Adipocyte (in vitro differentiated cells): ENCODE measurements at regions not wholly inside any gene's neighbourhood (a gene's known extent, or its start where the extent isn't known, plus 50 kb on each side); places are given as distances from the start of the nearest gene placed in this dataset.

Experiments
- DNase-seq: peaks from one replicate; pipeline ENCODE4 v3.0.0-alpha.2; 2015; ENCODE audit warnings: low read depth
- H3K27me3 ChIP-seq: replicated peaks from 2 replicates; pipeline ENCODE4 v1.7.0; 2013; ENCODE audit warnings: mild to moderate bottlenecking, low read length, moderate library complexity; ENCODE audit not compliant: control insufficient read depth, insufficient read depth
- H3K36me3 ChIP-seq: 2 replicates; pipeline ENCODE4 v1.7.0; 2013; ENCODE audit warnings: low read length, mild to moderate bottlenecking, moderate library complexity; ENCODE audit not compliant: control insufficient read depth, insufficient read depth, severe bottlenecking
- H3K4me1 ChIP-seq: 2 replicates; pipeline ENCODE4 v1.7.0; 2013; ENCODE audit warnings: mild to moderate bottlenecking, low read length, moderate library complexity; ENCODE audit not compliant: control insufficient read depth, insufficient read depth
- H3K4me3 ChIP-seq: 2 replicates; pipeline ENCODE4 v1.7.0; 2013; ENCODE audit warnings: mild to moderate bottlenecking, low read length, moderate library complexity
- H3K9ac ChIP-seq: 2 replicates; pipeline ENCODE4 v1.7.0; 2013; ENCODE audit warnings: mild to moderate bottlenecking, low read length, moderate library complexity
- H3K9me3 ChIP-seq: 2 replicates; pipeline ENCODE4 v1.7.0; 2013; ENCODE audit warnings: mild to moderate bottlenecking, low read length, moderate library complexity; ENCODE audit not compliant: control insufficient read depth

DNA sequence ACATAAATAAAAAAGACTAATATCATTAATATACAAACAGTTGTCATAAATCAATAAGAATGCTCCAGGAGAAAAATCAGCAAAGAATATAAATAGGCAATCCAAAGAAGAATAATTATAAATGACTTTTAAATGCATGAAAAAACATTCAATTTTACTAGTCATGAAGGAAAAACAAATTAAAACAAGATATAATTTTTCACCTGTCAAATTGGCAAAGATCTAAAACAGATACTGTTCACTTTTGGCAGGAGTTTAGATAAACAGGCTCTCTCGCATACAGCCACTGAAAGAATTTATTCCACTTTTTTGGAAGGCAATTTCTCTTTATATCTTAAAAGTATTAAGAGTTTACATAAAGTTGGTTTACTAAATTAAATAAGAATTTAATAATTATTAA is 176.8 kb upstream of the SETBP1 start:
- DNase-seq = no peak
- Histone ChIP-seq H3K27me3 (no peaks in the 10 kb centered on the region), H3K9me3 (no peaks in the 10 kb centered on the region), H3K9ac (no peak overlapping the region), H3K4me3 (no peak overlapping the region), H3K4me1 (no peaks in the 10 kb centered on the region), H3K36me3 (no peaks in the 10 kb centered on the region)

DNA sequence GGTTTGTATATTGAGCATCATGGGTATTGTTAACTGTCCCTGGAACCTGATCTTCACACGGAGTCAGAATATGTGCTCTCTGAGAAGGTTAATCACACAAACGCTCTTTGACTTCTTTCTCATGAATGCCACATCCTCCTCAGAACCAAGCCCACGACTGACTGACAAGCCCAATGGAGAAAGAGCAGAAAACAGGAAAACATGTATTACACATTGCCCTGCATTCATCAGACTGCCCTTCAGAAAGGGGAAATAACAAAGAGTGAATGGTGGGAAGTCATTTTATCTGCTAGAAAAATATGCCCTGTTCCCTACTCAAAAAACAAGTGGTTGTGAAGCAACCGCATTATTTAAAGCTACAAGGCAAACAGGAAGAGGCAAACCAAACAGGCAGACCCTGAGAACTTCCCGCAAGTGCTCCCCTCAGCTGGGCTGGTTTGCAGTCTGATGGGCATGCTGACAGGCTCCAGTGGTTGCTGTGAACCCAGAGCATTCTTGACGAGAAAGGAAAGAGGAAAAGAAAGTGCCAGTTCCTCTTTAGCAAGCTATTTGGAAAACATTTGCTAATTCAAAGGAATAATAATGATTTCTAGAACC is 172.9 kb upstream of the SETBP1 start:
- DNase-seq = no peak
- no peaks in the 10 kb centered on the region for H3K4me1 ChIP-seq
- H3K36me3 ChIP-seq = no peaks in the 10 kb centered on the region
- no peaks in the 10 kb centered on the region for H3K9me3 ChIP-seq
- no peak overlapping the region for H3K4me3 ChIP-seq
- H3K9ac ChIP-seq = no peak overlapping the region
- no peaks in the 10 kb centered on the region for H3K27me3 ChIP-seq

DNA sequence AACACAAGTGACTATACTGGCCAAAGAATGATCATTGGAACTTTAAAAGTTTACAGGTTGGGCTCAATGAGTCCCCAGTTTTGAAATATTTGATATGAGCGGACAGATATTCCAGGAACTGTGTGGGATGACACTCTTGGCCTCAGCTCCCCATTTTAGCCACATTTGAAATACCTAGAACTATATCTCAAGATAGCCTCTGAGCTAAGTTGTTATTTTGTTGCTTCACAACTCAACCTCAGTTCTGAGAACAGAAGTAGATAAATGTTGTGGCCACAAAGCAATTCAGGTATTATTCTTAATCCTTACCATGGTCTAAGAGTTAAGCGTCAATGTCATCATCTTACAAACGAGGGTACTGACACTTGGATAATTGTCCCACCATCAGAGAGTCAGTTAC is 172.2 kb upstream of the SETBP1 start:
- no peak for DNase-seq
- Histone ChIP-seq H3K9me3 (no peaks in the 10 kb centered on the region), H3K9ac (no peak overlapping the region), H3K4me1 (no peaks in the 10 kb centered on the region), H3K36me3 (no peaks in the 10 kb centered on the region), H3K4me3 (no peak overlapping the region), H3K27me3 (no peaks in the 10 kb centered on the region)

DNA sequence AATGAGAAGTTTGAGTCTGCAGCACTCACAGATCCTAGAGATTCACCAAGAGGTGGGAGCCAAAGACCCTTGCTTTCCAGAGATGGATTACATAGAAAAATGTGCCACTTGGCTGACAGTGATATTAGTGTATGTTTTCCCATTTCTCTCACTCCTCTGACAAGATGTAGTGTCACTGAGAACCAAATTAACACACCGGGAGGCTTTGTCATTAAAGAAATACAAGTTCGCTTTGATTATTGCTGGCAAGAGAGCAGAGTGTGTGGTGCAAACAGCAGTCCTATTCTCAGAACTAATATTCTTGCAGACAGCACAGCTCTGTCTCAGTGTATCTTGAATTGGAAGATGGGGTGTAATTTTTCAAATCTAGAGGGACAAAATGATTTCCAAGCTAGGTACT is 171.6 kb upstream of the SETBP1 start:
- DNase-seq = no peak
- no peaks in the 10 kb centered on the region for H3K9me3 ChIP-seq
- no peaks in the 10 kb centered on the region for H3K4me1 ChIP-seq
- H3K27me3 ChIP-seq = no peaks in the 10 kb centered on the region
- H3K4me3 ChIP-seq = no peak overlapping the region
- no peak overlapping the region for H3K9ac ChIP-seq
- no peaks in the 10 kb centered on the region for H3K36me3 ChIP-seq

DNA sequence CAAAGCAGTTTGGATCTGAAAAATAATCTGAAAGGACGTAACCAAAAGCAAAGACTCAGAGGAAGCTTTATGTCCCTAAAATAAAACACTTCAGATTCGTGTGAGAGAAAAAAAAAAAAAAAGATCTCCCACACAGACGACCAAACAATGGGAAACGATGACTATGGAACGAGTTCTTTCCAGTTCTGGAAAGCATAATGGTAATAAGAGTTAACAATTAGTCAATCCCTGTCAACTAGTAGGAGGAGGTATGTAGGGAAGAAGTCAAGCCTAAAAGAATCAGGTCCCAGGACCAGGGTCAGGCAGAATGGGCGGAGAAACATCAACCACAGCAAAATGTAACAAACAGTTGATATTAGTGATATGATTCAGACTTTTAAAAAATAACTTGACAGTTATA is 170.3 kb upstream of the SETBP1 start:
- Histone ChIP-seq H3K9ac (no peak overlapping the region), H3K9me3 (no peaks in the 10 kb centered on the region), H3K4me1 (no peaks in the 10 kb centered on the region), H3K4me3 (no peak overlapping the region), H3K36me3 (no peaks in the 10 kb centered on the region), H3K27me3 (no peaks in the 10 kb centered on the region)
- no peak for DNase-seq

DNA sequence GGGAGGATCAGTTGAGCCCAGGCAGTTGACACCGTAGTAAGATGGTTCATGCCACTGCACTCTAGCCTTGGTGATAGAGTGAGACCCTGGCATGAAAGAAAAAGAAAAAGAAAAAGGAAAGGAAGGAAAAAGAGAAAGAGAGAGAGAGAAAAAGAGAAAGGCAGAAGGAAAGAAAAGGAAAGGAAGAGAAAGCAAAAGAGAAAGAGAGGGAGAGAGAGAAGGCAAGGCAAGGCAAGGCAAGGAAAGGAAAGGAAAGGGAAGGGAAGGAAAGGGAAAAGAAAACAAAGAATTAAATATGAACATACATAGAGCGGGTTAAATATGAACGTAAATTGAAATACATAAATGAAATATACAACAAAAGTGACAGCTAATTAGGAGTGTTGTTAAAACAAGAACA is 167.5 kb upstream of the SETBP1 start:
- Histone ChIP-seq H3K9me3 (no peaks in the 10 kb centered on the region), H3K9ac (no peak overlapping the region), H3K27me3 (no peaks in the 10 kb centered on the region), H3K36me3 (no peaks in the 10 kb centered on the region), H3K4me1 (peaks cover 6% of the 10 kb centered on the region), H3K4me3 (no peak overlapping the region)
- no peak for DNase-seq

DNA sequence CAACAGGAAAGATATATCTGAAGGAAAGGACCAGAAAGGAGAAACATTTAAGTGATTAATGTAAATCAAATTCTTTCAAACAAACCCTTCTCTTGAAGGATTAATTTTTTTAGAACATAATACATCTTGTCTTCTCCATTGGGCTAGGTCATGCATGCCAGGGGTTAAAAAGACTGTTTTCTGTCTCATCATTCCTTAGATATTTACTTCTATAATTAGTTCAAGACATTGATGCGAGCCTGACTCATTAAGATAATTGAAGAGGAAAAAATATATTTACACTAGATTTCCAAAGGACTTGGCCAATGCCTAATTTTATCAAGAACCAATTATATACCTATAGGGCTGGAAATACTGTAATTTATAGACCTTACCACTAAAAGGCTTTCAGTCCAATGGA is 166.6 kb upstream of the SETBP1 start:
- H3K27me3 ChIP-seq = no peaks in the 10 kb centered on the region
- no peak overlapping the region for H3K9ac ChIP-seq
- no peaks in the 10 kb centered on the region for H3K36me3 ChIP-seq
- peaks cover 7% of the 10 kb centered on the region for H3K4me1 ChIP-seq
- DNase-seq = no peak
- H3K4me3 ChIP-seq = no peak overlapping the region
- H3K9me3 ChIP-seq = no peaks in the 10 kb centered on the region

DNA sequence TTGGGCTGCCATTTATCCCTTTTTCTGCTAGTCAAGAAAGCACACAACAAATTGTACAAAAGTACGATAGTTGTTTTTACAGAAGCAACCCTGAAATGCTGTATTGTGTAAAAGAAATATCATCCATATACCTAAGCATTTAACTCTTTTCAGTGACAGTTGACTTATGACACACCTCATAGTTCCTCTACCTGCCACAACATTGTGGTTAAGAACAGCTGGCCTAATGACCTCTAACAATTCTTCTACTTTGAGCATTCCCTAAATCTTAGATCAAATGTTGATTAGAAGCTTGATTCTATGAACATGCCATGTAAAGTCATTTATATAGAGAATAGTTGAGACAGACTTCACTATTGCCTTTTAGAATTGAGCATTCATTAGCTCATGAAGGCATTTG is 165.9 kb upstream of the SETBP1 start:
- Histone ChIP-seq H3K9ac (no peak overlapping the region), H3K4me1 (peaks cover 7% of the 10 kb centered on the region), H3K27me3 (no peaks in the 10 kb centered on the region), H3K4me3 (no peak overlapping the region), H3K36me3 (no peaks in the 10 kb centered on the region), H3K9me3 (no peaks in the 10 kb centered on the region)
- no peak for DNase-seq

DNA sequence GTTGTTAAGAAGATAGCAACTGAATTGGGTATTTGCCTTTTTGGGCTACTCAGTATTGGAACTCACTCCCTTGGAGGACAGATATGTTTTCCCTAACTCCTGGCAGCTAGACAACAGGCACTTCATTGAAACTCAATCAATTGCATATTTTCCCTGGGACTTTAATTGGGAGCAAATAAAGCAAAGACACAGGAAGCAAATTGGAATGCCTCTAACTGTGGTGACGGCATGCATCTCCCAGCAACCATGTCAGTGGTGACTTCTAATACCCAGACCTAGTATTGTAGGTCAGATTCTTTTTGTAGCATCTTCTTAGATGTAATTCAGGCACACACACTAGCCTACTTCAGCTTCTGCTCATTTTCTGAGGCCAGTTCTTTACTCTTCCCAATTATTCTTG is 164.2 kb upstream of the SETBP1 start:
- Histone ChIP-seq H3K9ac (no peak overlapping the region), H3K9me3 (no peaks in the 10 kb centered on the region), H3K36me3 (no peaks in the 10 kb centered on the region), H3K4me1 (peaks cover 9% of the 10 kb centered on the region), H3K4me3 (no peak overlapping the region), H3K27me3 (no peaks in the 10 kb centered on the region)
- DNase-seq = no peak

DNA sequence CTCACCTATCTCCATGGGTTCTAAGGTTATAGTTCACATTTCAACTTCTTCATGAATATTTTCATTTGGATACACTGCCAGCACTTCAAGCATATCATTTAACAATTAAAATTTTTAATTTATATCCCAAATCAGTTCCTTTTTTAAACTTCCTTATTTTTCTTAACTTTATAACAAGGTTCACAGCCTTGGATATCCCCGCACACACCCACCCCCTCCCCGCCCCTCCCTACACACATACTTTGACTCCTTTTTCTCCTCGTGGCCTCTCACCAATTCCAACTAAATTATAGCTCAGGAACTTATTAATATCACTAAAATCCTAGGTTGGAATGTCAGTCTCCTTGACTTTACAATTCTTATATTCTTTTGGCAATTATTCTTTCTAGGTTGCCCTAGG is 163.6 kb upstream of the SETBP1 start:
- no peak for DNase-seq

DNA sequence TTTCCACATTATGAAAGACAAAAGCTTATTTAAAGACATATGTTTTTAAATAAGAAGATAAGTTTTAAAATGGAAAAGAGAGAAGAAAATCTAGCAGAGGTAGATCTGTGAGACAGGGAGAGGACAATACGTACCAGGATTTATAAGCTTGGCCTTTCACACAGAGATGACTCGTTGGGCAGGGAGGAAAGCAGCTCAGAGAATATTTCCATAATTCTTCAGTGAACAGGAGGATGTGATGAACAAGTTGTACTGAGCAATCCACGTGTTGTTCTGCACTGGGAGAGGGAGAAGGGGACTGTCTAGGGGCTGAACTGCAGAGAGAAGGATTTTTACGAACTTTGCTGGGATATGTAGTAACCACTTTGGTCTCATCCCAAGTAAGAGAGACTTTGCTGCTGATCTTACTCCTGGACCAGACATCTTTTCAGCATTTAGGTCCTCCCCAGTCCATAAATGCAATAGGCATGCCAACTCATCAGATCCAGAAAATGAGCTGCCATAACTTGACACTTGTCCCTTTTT is 162.5 kb upstream of the SETBP1 start:
- Histone ChIP-seq H3K4me3 (no peak overlapping the region), H3K9me3 (no peaks in the 10 kb centered on the region), H3K27me3 (no peaks in the 10 kb centered on the region), H3K4me1 (peaks cover 9% of the 10 kb centered on the region), H3K9ac (no peak overlapping the region), H3K36me3 (no peaks in the 10 kb centered on the region)
- DNase-seq = peak; percentile 18

More for the DNA sequence above, 163.6 kb upstream of the SETBP1 start:
- Histone ChIP-seq H3K4me3 (no peak overlapping the region), H3K27me3 (no peaks in the 10 kb centered on the region), H3K9me3 (no peaks in the 10 kb centered on the region), H3K9ac (no peak overlapping the region), H3K4me1 (peaks cover 9% of the 10 kb centered on the region), H3K36me3 (no peaks in the 10 kb centered on the region)

DNA sequence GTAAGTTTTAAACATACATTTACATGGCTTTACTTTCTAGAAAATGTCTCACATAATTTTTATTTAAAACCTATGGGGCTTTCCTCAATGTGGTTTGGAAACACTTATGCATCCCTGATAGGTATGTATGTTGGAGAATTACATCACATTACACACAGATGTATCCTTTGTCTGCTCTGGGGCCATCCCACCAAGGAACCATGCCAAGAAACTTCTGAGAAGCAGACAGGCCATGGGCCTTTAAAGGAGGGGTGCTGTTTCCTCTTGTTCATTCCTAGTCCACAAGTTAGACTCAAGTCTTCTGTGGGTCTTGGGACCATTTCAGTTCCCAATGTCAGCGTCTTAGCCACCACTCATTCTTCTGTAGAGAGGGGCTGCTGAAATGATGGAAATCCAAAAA is 162.0 kb upstream of the SETBP1 start:
- H3K36me3 ChIP-seq = no peaks in the 10 kb centered on the region
- no peaks in the 10 kb centered on the region for H3K9me3 ChIP-seq
- no peak overlapping the region for H3K4me3 ChIP-seq
- DNase-seq = no peak
- no peak overlapping the region for H3K9ac ChIP-seq
- H3K4me1 ChIP-seq = peaks cover 9% of the 10 kb centered on the region
- H3K27me3 ChIP-seq = no peaks in the 10 kb centered on the region
